IPS DF 6.9 (cell line): ENCODE measurements at regions not wholly inside any gene's neighbourhood (a gene's known extent, or its start where the extent isn't known, plus 50 kb on each side); places are given as distances from the start of the nearest gene placed in this dataset.
"Not testable (repeated sequence)": the region's sequence is repeated elsewhere in the genome, so short reads cannot be mapped to it uniquely, and the experiment has no call there.

Source experiments
- DNase-seq: peaks from one replicate; pipeline ENCODE4 v3.0.0-alpha.2; 2013; ENCODE audit warnings: low read depth, low spot score
- H3K27ac ChIP-seq: one replicate; pipeline ENCODE4 v1.5.1; 2013; ENCODE audit warnings: low read length, control low read depth
- H3K27me3 ChIP-seq: 2 replicates; pipeline ENCODE4 v1.6.1; 2013; ENCODE audit warnings: mild to moderate bottlenecking, low read length; ENCODE audit not compliant: control insufficient read depth, insufficient read depth
- H3K36me3 ChIP-seq: 2 replicates; pipeline ENCODE4 v1.6.1; 2013; ENCODE audit warnings: low read length; ENCODE audit not compliant: control insufficient read depth, insufficient read depth
- H3K4me1 ChIP-seq: 2 replicates; pipeline ENCODE4 v1.6.1; 2013; ENCODE audit warnings: low read length; ENCODE audit not compliant: control insufficient read depth, insufficient read depth
- H3K4me3 ChIP-seq: 2 replicates; pipeline ENCODE4 v1.5.1; 2013; ENCODE audit warnings: mild to moderate bottlenecking, low read length
- H3K9me3 ChIP-seq: 2 replicates; pipeline ENCODE4 v1.6.1; 2013; ENCODE audit warnings: low read length, inconsistent platforms; ENCODE audit not compliant: control insufficient read depth, insufficient read depth
- WGBS: extraction: QIAGEN DNeasy Blood & Tissue Kit; methylation state at CpG from one replicate; pipeline ENCODE4 v1.1.7; 2013; ENCODE audit warnings: mixed read lengths, missing lambda C conversion rate; ENCODE audit not compliant: insufficient read length, insufficient coverage; 5-methylcytosine and 5-hydroxymethylcytosine counted together

GRCh38 chr6:9126878-9127560, 691.7 kb upstream of the SLC35B3 start:
- no CpG with 5 or more reads among the region's 10 CpGs for WGBS
- no peak overlapping the region for H3K4me3 ChIP-seq
- H3K9me3 ChIP-seq: no peaks in the 10 kb centered on the region
- no peaks in the 10 kb centered on the region for H3K27me3 ChIP-seq
- no peaks in the 10 kb centered on the region; the same call in 1 of the 2 replicates for H3K4me1 ChIP-seq
- no peaks in the 10 kb centered on the region for H3K36me3 ChIP-seq
- H3K27ac ChIP-seq: no peak overlapping the region
- no peak for DNase-seq

- WGBS: no CpG with 5 or more reads among the region's 10 CpGs
- DNase-seq, H3K36me3 ChIP-seq: not testable (repeated sequence)
These were observed 690.7 kb upstream of the SLC35B3 start for GRCh38 chr6:9126034-9126433.

GRCh38 chr6:9121549-9121948, 686.2 kb upstream of the SLC35B3 start:
- Histone ChIP-seq H3K9me3 (no peaks in the 10 kb centered on the region), H3K27ac (no peak overlapping the region), H3K27me3 (no peaks in the 10 kb centered on the region), H3K4me1 (no peaks in the 10 kb centered on the region), H3K4me3 (no peak overlapping the region), H3K36me3 (no peaks in the 10 kb centered on the region)
- no CpG with 5 or more reads among the region's 3 CpGs for WGBS
- DNase-seq: no peak

More at GRCh38 chr6:9126034-9126433, 690.7 kb upstream of the SLC35B3 start:
- H3K4me1 ChIP-seq, H3K9me3 ChIP-seq, H3K27me3 ChIP-seq, H3K27ac ChIP-seq, H3K4me3 ChIP-seq: not testable (repeated sequence)

GRCh38 chr6:9116026-9116425, 680.7 kb upstream of the SLC35B3 start:
- Histone ChIP-seq H3K27ac (no peak overlapping the region), H3K9me3 (no peaks in the 10 kb centered on the region), H3K4me1 (no peaks in the 10 kb centered on the region), H3K27me3 (no peaks in the 10 kb centered on the region), H3K36me3 (no peaks in the 10 kb centered on the region), H3K4me3 (no peak overlapping the region)
- no peak for DNase-seq
- no CpG with 5 or more reads among the region's 6 CpGs for WGBS

GRCh38 chr6:9112544-9112943, 677.2 kb upstream of the SLC35B3 start:
- no peak overlapping the region for H3K27ac ChIP-seq
- no peak for DNase-seq

GRCh38 chr6:9103876-9104521, 668.7 kb upstream of the SLC35B3 start:
- Histone ChIP-seq H3K36me3 (no peaks in the 10 kb centered on the region), H3K27ac (no peak overlapping the region), H3K4me3 (no peak overlapping the region), H3K27me3 (no peaks in the 10 kb centered on the region), H3K4me1 (no peaks in the 10 kb centered on the region), H3K9me3 (no peaks in the 10 kb centered on the region)
- no peak for DNase-seq
- WGBS: no CpG with 5 or more reads among the region's 2 CpGs

More at GRCh38 chr6:9112544-9112943, 677.2 kb upstream of the SLC35B3 start:
- Histone ChIP-seq H3K4me1 (no peaks in the 10 kb centered on the region), H3K36me3 (no peaks in the 10 kb centered on the region), H3K4me3 (no peak overlapping the region), H3K27me3 (no peaks in the 10 kb centered on the region), H3K9me3 (no peaks in the 10 kb centered on the region)
- WGBS: no CpG with 5 or more reads among the region's 3 CpGs

- Histone ChIP-seq H3K4me3 (no peak overlapping the region), H3K4me1 (no peaks in the 10 kb centered on the region), H3K9me3 (no peaks in the 10 kb centered on the region), H3K27ac (no peak overlapping the region), H3K36me3 (no peaks in the 10 kb centered on the region), H3K27me3 (no peaks in the 10 kb centered on the region)
- no CpG with 5 or more reads among the region's 4 CpGs for WGBS
- no peak for DNase-seq
These were observed 666.6 kb upstream of the SLC35B3 start for GRCh38 chr6:9101920-9102319.

GRCh38 chr6:9100869-9101580, 665.7 kb upstream of the SLC35B3 start:
- WGBS: no CpG with 5 or more reads among the region's 2 CpGs
- H3K27ac ChIP-seq: no peak overlapping the region
- no peaks in the 10 kb centered on the region for H3K36me3 ChIP-seq
- no peak overlapping the region for H3K4me3 ChIP-seq
- H3K27me3 ChIP-seq: no peaks in the 10 kb centered on the region
- H3K4me1 ChIP-seq: no peaks in the 10 kb centered on the region
- H3K9me3 ChIP-seq: no peaks in the 10 kb centered on the region
- no peak for DNase-seq

GRCh38 chr6:9095729-9096128, 660.4 kb upstream of the SLC35B3 start:
- Histone ChIP-seq H3K27ac (no peak overlapping the region), H3K36me3 (no peaks in the 10 kb centered on the region), H3K4me3 (no peak overlapping the region), H3K27me3 (no peaks in the 10 kb centered on the region), H3K4me1 (no peaks in the 10 kb centered on the region), H3K9me3 (no peaks in the 10 kb centered on the region)
- no CpG with 5 or more reads among the region's 6 CpGs for WGBS
- no peak for DNase-seq

- no peaks in the 10 kb centered on the region for H3K4me1 ChIP-seq
- no CpG with 5 or more reads among the region's 6 CpGs for WGBS
- no peaks in the 10 kb centered on the region for H3K9me3 ChIP-seq
- no peak for DNase-seq
- no peak overlapping the region for H3K4me3 ChIP-seq
- no peaks in the 10 kb centered on the region for H3K27me3 ChIP-seq
- no peak overlapping the region for H3K27ac ChIP-seq
- no peaks in the 10 kb centered on the region for H3K36me3 ChIP-seq
These were observed 659.8 kb upstream of the SLC35B3 start for GRCh38 chr6:9095137-9095536.
